Right forelimb (tissue), 1 donor: ENCODE measurements at regions not wholly inside any gene's neighbourhood (a gene's known extent, or its start where the extent isn't known, plus 50 kb on each side); places are given as distances from the start of the nearest gene placed in this dataset.

Experiments
- DNase-seq: peaks from one replicate; pipeline ENCODE4 v3.0.0-alpha.2; 2018

- DNase-seq: no peak
Observed at GRCh38 chr2:19776941-19777514, 124.8 kb downstream of the TTC32 start.

- no peak for DNase-seq
Observed at GRCh38 chr2:19775838-19776237, 125.9 kb downstream of the TTC32 start.

GRCh38 chr2:19775315-19775714 is 126.5 kb downstream of the TTC32 start:
- DNase-seq: no peak

GRCh38 chr2:19774805-19775176 is 127.0 kb downstream of the TTC32 start:
- DNase-seq: no peak

- no peak for DNase-seq
Observed at GRCh38 chr2:19772981-19773380, 128.8 kb downstream of the TTC32 start.

GRCh38 chr2:19769513-19769912 is 132.3 kb downstream of the TTC32 start:
- no peak for DNase-seq

GRCh38 chr2:19767899-19768298 is 133.9 kb downstream of the TTC32 start:
- no peak for DNase-seq

GRCh38 chr2:19764998-19765397 is 136.8 kb downstream of the TTC32 start:
- no peak for DNase-seq

GRCh38 chr2:19763731-19764130 is 138.1 kb downstream of the TTC32 start:
- no peak for DNase-seq

GRCh38 chr2:19762959-19763605 is 138.7 kb downstream of the TTC32 start:
- no peak for DNase-seq

- DNase-seq: no peak
Observed at GRCh38 chr2:19762142-19762541, 139.6 kb downstream of the TTC32 start.

- DNase-seq: no peak
Observed at GRCh38 chr2:19759880-19760279, 141.9 kb downstream of the TTC32 start.

GRCh38 chr2:19758658-19759057 is 143.1 kb downstream of the TTC32 start:
- DNase-seq: no peak

- no peak for DNase-seq
Observed at GRCh38 chr2:19757586-19757985, 144.2 kb downstream of the TTC32 start.

GRCh38 chr2:19754907-19755306 is 146.9 kb downstream of the TTC32 start:
- DNase-seq: no peak

- DNase-seq: no peak
Observed at GRCh38 chr2:19753818-19754217, 148.0 kb downstream of the TTC32 start.

GRCh38 chr2:19753314-19753713 is 148.5 kb downstream of the TTC32 start:
- DNase-seq: no peak

- DNase-seq: no peak
Observed at GRCh38 chr2:19752500-19752899, 149.3 kb downstream of the TTC32 start.

GRCh38 chr2:19751631-19752030 is 150.2 kb downstream of the TTC32 start:
- no peak for DNase-seq

- DNase-seq: no peak
Observed at GRCh38 chr2:19750136-19750535, 151.6 kb downstream of the TTC32 start.

GRCh38 chr2:19749507-19749836 is 152.3 kb downstream of the TTC32 start:
- DNase-seq: no peak

- DNase-seq: no peak
Observed at GRCh38 chr2:19748711-19749506, 152.9 kb downstream of the TTC32 start.

- no peak for DNase-seq
Observed at GRCh38 chr2:19748073-19748375, 153.8 kb downstream of the TTC32 start.

GRCh38 chr2:19747310-19748072 is 154.3 kb downstream of the TTC32 start:
- no peak for DNase-seq
